Keratinocyte (primary cell): ENCODE measurements at regions not wholly inside any gene's neighbourhood (a gene's known extent, or its start where the extent isn't known, plus 50 kb on each side); places are given as distances from the start of the nearest gene placed in this dataset.

Experiments used
- CTCF ChIP-seq, 3 experiments: IDR thresholded peaks in 1 of 3; conservative IDR thresholded peaks in 1 of 3; optimal IDR thresholded peaks in 1 of 3; 2 replicates in 2 of 3; 3 replicates in 1 of 3; pipeline versions ENCODE3 to v1.5.1; 2011; ENCODE audit warnings: low read length in 3 of 3, mild to moderate bottlenecking in 3 of 3, moderate library complexity in 2 of 3, control low read depth in 1 of 3, inconsistent platforms in 1 of 3; ENCODE audit not compliant: insufficient read depth in 2 of 3; ENCODE audit errors: extremely low read depth in 1 of 3
- EZH2 ChIP-seq: IDR thresholded peaks from one replicate; pipeline ENCODE4 v1.6.1; 2012; ENCODE audit warnings: inconsistent platforms, mild to moderate bottlenecking, low read length, moderate library complexity

GRCh38 chr6:169831450-169832246 lies 80.2 kb downstream of the ERMARD start:
- TF ChIP-seq CTCF (optimal IDR thresholded peaks at IDR 0.05 in 1 of 3, IDR thresholded peaks at IDR 0.05 in 1 of 3, conservative IDR thresholded peaks at IDR 0.05 in 1 of 3; ENCODE audit: extremely low read depth in 1 of 3, insufficient read depth in 2 of 3, low read length in 3 of 3) = peak; percentile 94 to 99 (median 95)
- no peak for TF ChIP-seq EZH2
